ENCODE measurements at regions not wholly inside any gene's neighbourhood (a gene's known extent, or its start where the extent isn't known, plus 50 kb on each side); places are given as distances from the start of the nearest gene placed in this dataset.

GRCh38 chr20:7180256-7181045 is 413.0 kb downstream of the BMP2 start:
- TF ChIP-seq SIN3A (IDR thresholded peaks at IDR 0.05; ENCODE audit: borderline replicate concordance, insufficient read depth, low read depth, low read length) (no peak), REST (IDR thresholded peaks at IDR 0.05; ENCODE audit: insufficient read depth in 1 of 2, low read depth in 2 of 2, low read length in 1 of 2) (no peak), CTCF (IDR thresholded peaks at IDR 0.05) (no peak), POLR2AphosphoS5 (IDR thresholded peaks at IDR 0.05; ENCODE audit: low read depth, low read length) (no peak), TCF7L2 (IDR thresholded peaks at IDR 0.05; ENCODE audit: low read depth, low read length) (no peak)
- no peaks in the 10 kb centered on the region for H3K27me3 ChIP-seq (ENCODE audit: control insufficient read depth, insufficient read depth, low read length)
- CTCF ChIA-PET = no interaction called here
- no peak overlapping the region for H3K4me3 ChIP-seq (ENCODE audit: low read depth in 2 of 2, low read length in 2 of 2)
- H3K36me3 ChIP-seq (ENCODE audit: control insufficient read depth, insufficient read depth, low read length) = no peaks in the 10 kb centered on the region
- in situ Hi-C loops (cut with HindIII; ENCODE audit: low pct_unique_long_range_greater_than_20kb, low sequenced_read_pairs) = no loop called here
- no peaks in the 10 kb centered on the region for H3K9me3 ChIP-seq (ENCODE audit: control insufficient read depth, insufficient read depth, low read depth, low read length)
- no peak for DNase-seq (ENCODE audit: low read depth, low spot score)
- POLR2A ChIA-PET = no interaction called here
- intact Hi-C loops (cut with micrococcal nuclease; ENCODE audit: unreplicated experiment) = no loop called here
- H3K4me1 ChIP-seq (ENCODE audit: control insufficient read depth, insufficient read depth, low read length) = no peaks in the 10 kb centered on the region
- ATAC-seq = no peak
- BruUV-seq (replicated peaks) = no TSS peak
- H3K27ac ChIP-seq (ENCODE audit: low read length) = no peak overlapping the region

- Histone ChIP-seq H3K4me1 (ENCODE audit: control insufficient read depth, insufficient read depth, low read length) (no peaks in the 10 kb centered on the region), H3K36me3 (ENCODE audit: control insufficient read depth, insufficient read depth, low read length) (no peaks in the 10 kb centered on the region), H3K9me3 (ENCODE audit: control insufficient read depth, insufficient read depth, low read depth, low read length) (no peaks in the 10 kb centered on the region), H3K27ac (ENCODE audit: low read length) (no peak overlapping the region), H3K27me3 (ENCODE audit: control insufficient read depth, insufficient read depth, low read length) (no peaks in the 10 kb centered on the region), H3K4me3 (ENCODE audit: low read depth in 2 of 2, low read length in 2 of 2) (no peak overlapping the region)
- intact Hi-C loops (cut with micrococcal nuclease; ENCODE audit: unreplicated experiment) (no loop called here), in situ Hi-C loops (cut with HindIII; ENCODE audit: low pct_unique_long_range_greater_than_20kb, low sequenced_read_pairs) (no loop called here)
- ATAC-seq (no peak), DNase-seq (ENCODE audit: low read depth, low spot score) (no peak)
- no TSS peak for BruUV-seq (replicated peaks)
- POLR2A ChIA-PET = no interaction called here
- TF ChIP-seq TCF7L2 (IDR thresholded peaks at IDR 0.05; ENCODE audit: low read depth, low read length) (no peak), CTCF (IDR thresholded peaks at IDR 0.05) (no peak), SIN3A (IDR thresholded peaks at IDR 0.05; ENCODE audit: borderline replicate concordance, insufficient read depth, low read depth, low read length) (no peak), POLR2AphosphoS5 (IDR thresholded peaks at IDR 0.05; ENCODE audit: low read depth, low read length) (no peak), REST (IDR thresholded peaks at IDR 0.05; ENCODE audit: insufficient read depth in 1 of 2, low read depth in 2 of 2, low read length in 1 of 2) (no peak)
- CTCF ChIA-PET = no interaction called here
Measured at GRCh38 chr20:7189231-7189630, 421.7 kb downstream of the BMP2 start.

All from Panc1 (cell line).